ENCODE measurements at regions not wholly inside any gene's neighbourhood (a gene's known extent, or its start where the extent isn't known, plus 50 kb on each side); places are given as distances from the start of the nearest gene placed in this dataset.

DNA sequence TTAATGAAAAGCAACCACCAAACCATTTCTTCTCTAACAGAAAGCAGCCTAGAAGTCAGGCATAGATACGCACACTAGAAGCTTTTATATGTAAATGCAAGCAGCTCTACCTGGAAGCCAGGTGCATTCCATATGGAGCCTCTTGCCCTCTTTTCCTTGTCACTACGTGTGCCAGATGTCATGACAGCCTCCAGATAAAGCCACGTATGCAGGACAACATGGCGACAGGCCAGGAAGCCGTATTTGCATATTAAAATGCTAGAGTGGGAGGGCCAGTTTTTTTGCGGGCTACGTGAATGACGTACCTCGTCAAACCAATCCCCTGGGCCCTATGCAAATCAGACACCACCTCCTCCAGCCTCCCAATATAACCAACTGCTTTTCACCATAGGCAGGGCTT is 308.1 kb upstream of the SPTLC3 start:
- H3K4me3 ChIP-seq (ENCODE audit: low read depth, low read length): no peak overlapping the region
- TF ChIP-seq, protein P1, sequence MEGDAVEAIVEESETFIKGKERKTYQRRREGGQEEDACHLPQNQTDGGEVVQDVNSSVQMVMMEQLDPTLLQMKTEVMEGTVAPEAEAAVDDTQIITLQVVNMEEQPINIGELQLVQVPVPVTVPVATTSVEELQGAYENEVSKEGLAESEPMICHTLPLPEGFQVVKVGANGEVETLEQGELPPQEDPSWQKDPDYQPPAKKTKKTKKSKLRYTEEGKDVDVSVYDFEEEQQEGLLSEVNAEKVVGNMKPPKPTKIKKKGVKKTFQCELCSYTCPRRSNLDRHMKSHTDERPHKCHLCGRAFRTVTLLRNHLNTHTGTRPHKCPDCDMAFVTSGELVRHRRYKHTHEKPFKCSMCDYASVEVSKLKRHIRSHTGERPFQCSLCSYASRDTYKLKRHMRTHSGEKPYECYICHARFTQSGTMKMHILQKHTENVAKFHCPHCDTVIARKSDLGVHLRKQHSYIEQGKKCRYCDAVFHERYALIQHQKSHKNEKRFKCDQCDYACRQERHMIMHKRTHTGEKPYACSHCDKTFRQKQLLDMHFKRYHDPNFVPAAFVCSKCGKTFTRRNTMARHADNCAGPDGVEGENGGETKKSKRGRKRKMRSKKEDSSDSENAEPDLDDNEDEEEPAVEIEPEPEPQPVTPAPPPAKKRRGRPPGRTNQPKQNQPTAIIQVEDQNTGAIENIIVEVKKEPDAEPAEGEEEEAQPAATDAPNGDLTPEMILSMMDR (IDR thresholded peaks at IDR 0.05; ENCODE audit: low read depth, low read length): no peak

DNA sequence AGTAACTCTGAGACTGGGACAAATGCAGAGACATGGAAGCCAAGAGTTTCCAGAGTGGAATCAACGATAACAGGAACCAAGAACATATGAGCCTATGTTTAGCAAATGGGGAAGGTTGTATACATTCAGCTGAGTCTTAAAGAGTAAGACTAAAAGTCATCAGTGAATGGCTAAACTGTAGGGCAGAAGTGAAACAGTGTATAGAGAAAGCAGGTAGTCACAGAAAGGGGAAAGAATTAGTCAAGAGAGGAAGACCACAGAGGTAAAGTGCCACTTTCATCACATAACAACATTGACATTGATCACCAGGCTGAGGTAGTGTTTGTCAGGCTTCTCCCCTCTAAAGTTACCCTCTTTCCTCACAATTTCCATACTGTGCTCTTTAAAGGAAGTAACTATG is 306.5 kb upstream of the SPTLC3 start:
- TF ChIP-seq, protein P1 (IDR thresholded peaks at IDR 0.05; ENCODE audit: low read depth, low read length): no peak
- H3K4me3 ChIP-seq (ENCODE audit: low read depth, low read length): no peak overlapping the region

DNA sequence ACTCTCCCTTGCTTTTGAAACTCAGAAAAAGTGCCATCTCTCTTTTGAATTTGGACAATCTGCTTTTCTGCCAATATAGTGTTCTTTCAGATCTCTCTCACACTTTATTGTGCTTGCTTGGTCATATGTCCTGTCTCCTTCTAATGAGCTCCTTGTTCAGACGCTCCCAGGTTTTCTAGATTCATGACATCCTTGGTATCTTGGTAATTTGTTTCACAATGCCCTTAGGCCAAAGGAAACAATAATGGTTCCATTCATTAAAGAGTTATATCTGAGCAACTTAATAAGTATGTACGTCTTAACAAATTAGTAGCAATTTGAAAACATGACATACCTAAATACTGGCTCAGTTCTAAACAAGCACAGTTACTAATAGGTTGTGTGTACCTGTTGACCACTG is 293.4 kb upstream of the SPTLC3 start:
- no peak overlapping the region for H3K4me3 ChIP-seq (ENCODE audit: low read depth, low read length)
- TF ChIP-seq, protein P1 (IDR thresholded peaks at IDR 0.05; ENCODE audit: low read depth, low read length): no peak

DNA sequence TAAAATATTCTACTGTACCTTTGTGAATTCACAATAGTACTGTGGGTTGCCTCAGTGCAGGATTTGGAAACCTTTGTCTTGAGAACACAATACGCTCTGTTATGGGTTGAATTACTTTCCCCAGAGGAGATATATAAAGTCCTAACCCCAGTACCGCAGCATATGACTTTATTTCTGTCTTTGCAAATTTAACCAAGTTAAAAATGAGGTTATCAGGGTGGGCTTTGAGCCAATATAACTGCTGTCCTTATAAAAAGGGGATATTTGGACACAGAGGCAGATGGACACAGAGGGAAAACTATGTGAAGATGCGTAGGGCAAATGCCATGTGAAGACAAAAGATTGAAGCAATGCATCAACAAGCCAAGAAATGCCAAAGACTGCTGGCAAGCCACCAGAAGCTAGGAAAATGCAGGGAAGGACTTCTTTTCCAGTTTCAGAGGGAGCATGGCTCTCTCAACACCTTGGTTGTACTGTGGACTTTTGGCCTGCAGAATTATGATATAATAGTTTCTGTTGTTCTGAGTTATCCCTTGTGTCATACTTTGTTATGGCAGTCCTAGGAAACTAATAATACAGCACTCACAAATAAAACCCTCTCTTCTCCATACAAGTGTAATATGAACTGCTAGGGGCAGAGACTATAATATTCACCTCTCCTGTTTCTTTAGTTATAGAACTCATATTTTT is 292.6 kb upstream of the SPTLC3 start:
- no peak overlapping the region for H3K4me3 ChIP-seq (ENCODE audit: low read depth, low read length)
- TF ChIP-seq, protein P1 (IDR thresholded peaks at IDR 0.05; ENCODE audit: low read depth, low read length): no peak

DNA sequence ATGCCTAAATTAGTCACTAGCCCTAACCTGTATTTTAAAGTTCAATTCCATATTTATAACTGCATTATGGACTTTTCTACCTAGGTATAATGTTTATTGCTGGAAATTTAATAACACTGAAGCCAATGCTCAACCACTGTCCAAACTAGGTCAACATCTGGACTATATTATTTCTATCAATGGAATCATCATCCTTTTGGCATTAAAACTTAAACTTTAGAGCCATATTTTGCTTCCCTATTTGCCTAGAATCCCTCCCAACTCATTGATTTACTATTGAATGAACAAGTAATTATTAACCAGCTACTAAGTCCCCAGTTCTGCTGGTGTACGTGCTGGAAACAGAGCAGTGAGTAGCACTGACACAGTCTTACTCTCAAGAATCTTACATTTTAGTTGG is 291.7 kb upstream of the SPTLC3 start:
- no peak overlapping the region for H3K4me3 ChIP-seq (ENCODE audit: low read depth, low read length)
- TF ChIP-seq, protein P1 (IDR thresholded peaks at IDR 0.05; ENCODE audit: low read depth, low read length): no peak

DNA sequence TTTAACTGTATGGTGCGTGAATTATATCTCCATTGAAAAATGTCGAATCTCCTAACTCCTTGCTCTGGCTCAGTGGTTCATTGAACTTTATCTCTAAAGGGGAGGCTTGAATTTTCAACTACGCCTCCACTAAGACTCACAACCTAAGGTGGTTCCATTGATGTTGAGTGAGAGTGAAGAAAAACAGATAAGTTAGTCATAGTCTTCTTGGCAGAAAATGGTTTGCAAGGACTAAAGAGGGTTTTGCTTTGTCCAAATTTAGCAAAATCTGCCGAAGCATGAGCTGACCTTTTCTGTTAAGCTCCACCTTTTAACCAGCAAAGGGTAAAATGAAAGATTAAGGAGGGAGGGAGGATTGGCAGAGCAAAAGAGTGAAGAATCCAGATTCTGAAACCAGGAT is 290.2 kb upstream of the SPTLC3 start:
- TF ChIP-seq, protein P1 (IDR thresholded peaks at IDR 0.05; ENCODE audit: low read depth, low read length): no peak
- H3K4me3 ChIP-seq (ENCODE audit: low read depth, low read length): no peak overlapping the region

DNA sequence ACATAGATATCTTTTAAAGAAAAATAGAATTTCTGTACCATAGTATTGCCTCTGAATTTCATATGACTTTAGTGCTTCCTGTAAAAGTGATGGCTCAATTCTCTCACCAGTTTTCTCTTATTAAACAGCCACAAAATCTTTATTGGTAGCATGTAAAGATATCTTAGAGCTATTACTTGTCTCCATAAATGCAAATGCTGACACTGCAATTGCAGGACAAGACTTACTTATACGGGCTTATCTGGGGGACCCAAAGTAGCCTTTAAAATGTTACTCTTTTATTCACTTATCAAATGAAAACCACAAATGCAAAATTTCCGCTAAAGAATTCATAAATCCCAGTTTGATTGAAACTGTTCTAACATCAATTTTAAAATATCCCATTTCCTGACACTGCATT is 287.1 kb upstream of the SPTLC3 start:
- no peak overlapping the region for H3K4me3 ChIP-seq (ENCODE audit: low read depth, low read length)
- TF ChIP-seq, protein P1 (IDR thresholded peaks at IDR 0.05; ENCODE audit: low read depth, low read length): no peak
